ENCODE measurements at regions not wholly inside any gene's neighbourhood (a gene's known extent, or its start where the extent isn't known, plus 50 kb on each side); places are given as distances from the start of the nearest gene placed in this dataset.

GRCh38 chr18:30265190-30265589, 777.4 kb downstream of the DSC3 start:
- Histone ChIP-seq H3K9ac (ENCODE audit: control insufficient read depth, insufficient read depth, low read length) (no peak overlapping the region), H3K27ac (ENCODE audit: control insufficient read depth, insufficient read depth) (no peak overlapping the region), H3K27me3 (replicated peaks in 1 of 2; ENCODE audit: control insufficient read depth in 2 of 2, insufficient read depth in 2 of 2, low read length in 1 of 2) (no peaks in the 10 kb centered on the region), H4K20me1 (ENCODE audit: control insufficient read depth, insufficient read depth) (no peaks in the 10 kb centered on the region), H3K79me2 (ENCODE audit: control insufficient read depth, insufficient read depth, low read length) (no peaks in the 10 kb centered on the region), H3K9me3 (replicated peaks; ENCODE audit: control insufficient read depth, insufficient read depth, low read length) (no peaks in the 10 kb centered on the region), H3K36me3 (ENCODE audit: control insufficient read depth in 2 of 2, insufficient read depth in 2 of 2, low read length in 1 of 2) (no peaks in the 10 kb centered on the region), H3K4me1 (ENCODE audit: control insufficient read depth, insufficient read depth, low read length) (no peaks in the 10 kb centered on the region), H3K4me2 (ENCODE audit: control insufficient read depth, insufficient read depth) (no peak overlapping the region), H3K4me3 (no peak overlapping the region), H2AFZ (ENCODE audit: control insufficient read depth, low read depth, low read length) (no peak overlapping the region)
- BruUV-seq (replicated peaks) = no TSS peak
- no peak for ATAC-seq
- TF ChIP-seq, protein P1, sequence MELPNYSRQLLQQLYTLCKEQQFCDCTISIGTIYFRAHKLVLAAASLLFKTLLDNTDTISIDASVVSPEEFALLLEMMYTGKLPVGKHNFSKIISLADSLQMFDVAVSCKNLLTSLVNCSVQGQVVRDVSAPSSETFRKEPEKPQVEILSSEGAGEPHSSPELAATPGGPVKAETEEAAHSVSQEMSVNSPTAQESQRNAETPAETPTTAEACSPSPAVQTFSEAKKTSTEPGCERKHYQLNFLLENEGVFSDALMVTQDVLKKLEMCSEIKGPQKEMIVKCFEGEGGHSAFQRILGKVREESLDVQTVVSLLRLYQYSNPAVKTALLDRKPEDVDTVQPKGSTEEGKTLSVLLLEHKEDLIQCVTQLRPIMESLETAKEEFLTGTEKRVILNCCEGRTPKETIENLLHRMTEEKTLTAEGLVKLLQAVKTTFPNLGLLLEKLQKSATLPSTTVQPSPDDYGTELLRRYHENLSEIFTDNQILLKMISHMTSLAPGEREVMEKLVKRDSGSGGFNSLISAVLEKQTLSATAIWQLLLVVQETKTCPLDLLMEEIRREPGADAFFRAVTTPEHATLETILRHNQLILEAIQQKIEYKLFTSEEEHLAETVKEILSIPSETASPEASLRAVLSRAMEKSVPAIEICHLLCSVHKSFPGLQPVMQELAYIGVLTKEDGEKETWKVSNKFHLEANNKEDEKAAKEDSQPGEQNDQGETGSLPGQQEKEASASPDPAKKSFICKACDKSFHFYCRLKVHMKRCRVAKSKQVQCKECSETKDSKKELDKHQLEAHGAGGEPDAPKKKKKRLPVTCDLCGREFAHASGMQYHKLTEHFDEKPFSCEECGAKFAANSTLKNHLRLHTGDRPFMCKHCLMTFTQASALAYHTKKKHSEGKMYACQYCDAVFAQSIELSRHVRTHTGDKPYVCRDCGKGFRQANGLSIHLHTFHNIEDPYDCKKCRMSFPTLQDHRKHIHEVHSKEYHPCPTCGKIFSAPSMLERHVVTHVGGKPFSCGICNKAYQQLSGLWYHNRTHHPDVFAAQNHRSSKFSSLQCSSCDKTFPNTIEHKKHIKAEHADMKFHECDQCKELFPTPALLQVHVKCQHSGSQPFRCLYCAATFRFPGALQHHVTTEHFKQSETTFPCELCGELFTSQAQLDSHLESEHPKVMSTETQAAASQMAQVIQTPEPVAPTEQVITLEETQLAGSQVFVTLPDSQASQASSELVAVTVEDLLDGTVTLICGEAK (IDR thresholded peaks at IDR 0.05; ENCODE audit: borderline replicate concordance) = no peak
- TF ChIP-seq MXI1 (IDR thresholded peaks at IDR 0.05; ENCODE audit: low read depth, low read length) (no peak), SREBF1 (IDR thresholded peaks at IDR 0.05; ENCODE audit: low read length) (no peak), NFYB (IDR thresholded peaks at IDR 0.05; ENCODE audit: insufficient read depth, low read depth, low read length) (no peak), EP300 (IDR thresholded peaks at IDR 0.05; ENCODE audit: borderline replicate concordance in 1 of 2, control insufficient read depth in 1 of 2, low read depth in 2 of 2, low read length in 2 of 2) (no peak), TBL1XR1 (IDR thresholded peaks at IDR 0.05; ENCODE audit: low read depth, low read length) (no peak), NR2C2 (IDR thresholded peaks at IDR 0.05; ENCODE audit: borderline replicate concordance, control insufficient read depth, insufficient read length, low read depth) (no peak), KAT2A (conservative IDR thresholded peaks at IDR 0.05; ENCODE audit: control insufficient read depth, low read depth, low read length) (no peak), RCOR1 (conservative IDR thresholded peaks at IDR 0.05; ENCODE audit: low read depth, low read length) (no peak)
- TF ChIP-seq, protein P2, sequence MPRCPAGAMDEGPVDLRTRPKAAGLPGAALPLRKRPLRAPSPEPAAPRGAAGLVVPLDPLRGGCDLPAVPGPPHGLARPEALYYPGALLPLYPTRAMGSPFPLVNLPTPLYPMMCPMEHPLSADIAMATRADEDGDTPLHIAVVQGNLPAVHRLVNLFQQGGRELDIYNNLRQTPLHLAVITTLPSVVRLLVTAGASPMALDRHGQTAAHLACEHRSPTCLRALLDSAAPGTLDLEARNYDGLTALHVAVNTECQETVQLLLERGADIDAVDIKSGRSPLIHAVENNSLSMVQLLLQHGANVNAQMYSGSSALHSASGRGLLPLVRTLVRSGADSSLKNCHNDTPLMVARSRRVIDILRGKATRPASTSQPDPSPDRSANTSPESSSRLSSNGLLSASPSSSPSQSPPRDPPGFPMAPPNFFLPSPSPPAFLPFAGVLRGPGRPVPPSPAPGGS (IDR thresholded peaks at IDR 0.05; ENCODE audit: borderline replicate concordance, insufficient read depth, low read depth, low read length, poor library complexity, severe bottlenecking) = no peak
- ChIA-PET CTCF (interaction anchor here (0.7 to 1.7 kb wide), 5 partner anchors 14 to 912 kb away, joined by 3 to 4 read pairs (median 3); no protein-coding TSS in a partner anchor), SMC1A (ENCODE audit: uncharacterized antibody, unreplicated experiment) (no interaction called here), POLR2A (interaction anchor here (0.6 kb wide), 1 partner anchor 37 kb away, joined by 5 read pairs; no protein-coding TSS in a partner anchor), RAD21 (ENCODE audit: unreplicated experiment) (no interaction called here)
- FAIRE-seq = no peak
- in situ Hi-C loops (cut with MboI) = no loop called here
- intact Hi-C loops (cut with micrococcal nuclease; ENCODE audit: unreplicated experiment) = no loop called here
- 29% methylated on average over 3 of the region's 3 CpGs for WGBS (ENCODE audit: insufficient coverage, insufficient replicate concordance, low lambda C conversion rate, missing lambda C conversion rate)
- no peak for DNase-seq (ENCODE audit: low read depth, low spot score)
